ENCODE measurements at regions not wholly inside any gene's neighbourhood (a gene's known extent, or its start where the extent isn't known, plus 50 kb on each side); places are given as distances from the start of the nearest gene placed in this dataset.
"Not testable (repeated sequence)": the region's sequence is repeated elsewhere in the genome, so short reads cannot be mapped to it uniquely, and the experiment has no call there.

- TF ChIP-seq CTCF (IDR thresholded peaks at IDR 0.05; ENCODE audit: extremely low read depth in 1 of 2, insufficient read depth in 1 of 2, low read depth in 1 of 2, low read length in 2 of 2); EZH2 (IDR thresholded peaks at IDR 0.05; ENCODE audit: borderline replicate concordance, low read depth, low read length, severe bottlenecking); MYC (IDR thresholded peaks at IDR 0.05; ENCODE audit: low read depth, low read length); POLR2A (IDR thresholded peaks at IDR 0.05; ENCODE audit: low read depth, low read length); POLR2AphosphoS5 (IDR thresholded peaks at IDR 0.05; ENCODE audit: insufficient read depth, low read depth, low read length); FOS (IDR thresholded peaks at IDR 0.05; ENCODE audit: borderline replicate concordance, insufficient read depth, low read length): not testable (repeated sequence)
Measured at GRCh38 chr4:57965431-57965830, 855.2 kb upstream of the IGFBP7 start.

All from endothelial cell of umbilical vein (primary cell).